Body of pancreas (tissue), 4 donors: ENCODE measurements at regions not wholly inside any gene's neighbourhood (a gene's known extent, or its start where the extent isn't known, plus 50 kb on each side); places are given as distances from the start of the nearest gene placed in this dataset.

ENCODE experiments used
- CTCF ChIP-seq, 7 experiments: fragments of 450-650 bp in 4 of 7; fragments of 200-600 bp in 3 of 7; sonication (generic) in 3 of 7; IDR thresholded peaks; one replicate each; pipeline ENCODE4 v1.5.1; 2016 to 2019; ENCODE audit warnings: antibody characterized with exemption in 7 of 7
- POLR2A ChIP-seq, 3 donors: fragments of 450-650 bp; IDR thresholded peaks; one replicate each; pipeline ENCODE4 v1.6.1; 2016; ENCODE audit warnings: antibody characterized with exemption in 3 of 3, mild to moderate bottlenecking in 2 of 3

- TF ChIP-seq CTCF (IDR thresholded peaks at IDR 0.05) = no peak
- no peak for TF ChIP-seq POLR2A (IDR thresholded peaks at IDR 0.05)
Observed at GRCh38 chr1:181341026-181341632, 142.2 kb upstream of the CACNA1E start.
